Stimulated activated naive B cell treated with anti-CD40 and anti-IgM and Interleukin-4, amounts not matched to agents 10 μg/mL and 1 μg/mL and 100 μg/mL, for 72 hours (primary cell): ENCODE measurements at regions not wholly inside any gene's neighbourhood (a gene's known extent, or its start where the extent isn't known, plus 50 kb on each side); places are given as distances from the start of the nearest gene placed in this dataset.

Experiments
- ATAC-seq, 2 donors: fragments of 150-1000 bp; cut with Tn5 transposase; replicated peaks; 2 replicates each; pipeline ENCODE4 v1.10.0; 2021; ENCODE audit warnings: moderate library complexity in 1 of 2
- DNase-seq: peaks from one replicate; pipeline ENCODE4 v3.0.0; 2021
- H3K27ac Mint-ChIP-seq: one replicate; pipeline ENCODE4 v1.8.0; 2022; ENCODE audit warnings: mild to moderate bottlenecking, mixed read lengths
- H3K27me3 Mint-ChIP-seq, 2 donors: one replicate each; pipeline ENCODE4 v1.8.0; 2022; ENCODE audit warnings: mixed read lengths in 2 of 2
- H3K36me3 Mint-ChIP-seq, 2 donors: one replicate each; pipeline ENCODE4 v1.8.0; 2022; ENCODE audit warnings: mixed read lengths in 2 of 2, mild to moderate bottlenecking in 1 of 2
- H3K4me1 Mint-ChIP-seq, 2 donors: one replicate each; pipeline ENCODE4 v1.8.0; 2022; ENCODE audit warnings: mixed read lengths in 2 of 2, mild to moderate bottlenecking in 1 of 2
- H3K4me3 Mint-ChIP-seq, 2 donors: one replicate each; pipeline ENCODE4 v1.8.0; 2022; ENCODE audit warnings: mild to moderate bottlenecking in 2 of 2, mixed read lengths in 2 of 2, moderate library complexity in 1 of 2
- H3K9me3 Mint-ChIP-seq, 2 donors: one replicate each; pipeline ENCODE4 v1.8.0; 2022; ENCODE audit warnings: mixed read lengths in 2 of 2, mild to moderate bottlenecking in 1 of 2

DNA sequence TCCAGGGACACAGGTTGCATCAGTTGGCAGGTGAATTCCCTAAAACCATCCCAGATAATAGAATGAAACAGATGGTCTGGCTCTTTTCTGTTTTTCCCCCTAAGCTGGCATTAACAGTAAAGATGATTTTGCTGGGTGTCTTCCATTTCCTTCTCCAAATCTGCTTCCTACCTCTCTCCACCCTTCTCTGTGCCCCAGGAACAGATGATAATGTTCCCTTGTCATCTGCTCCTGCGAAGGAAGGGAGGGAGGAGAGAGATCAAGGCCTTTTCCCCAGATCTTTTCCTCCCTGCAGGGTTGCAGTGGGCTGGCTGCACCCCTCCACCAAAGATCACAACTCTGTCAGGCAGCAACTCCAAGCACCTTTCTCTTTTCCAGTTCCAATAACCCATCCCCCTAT lies 156.5 kb upstream of the PRDM1 start:
- Mint-ChIP-seq H3K9me3 (no peaks in the 10 kb centered on the region), H3K36me3 (no peaks in the 10 kb centered on the region), H3K27me3 (peaks cover 0 to 4% of the 10 kb centered on the region in 2 donors), H3K27ac (no peak overlapping the region), H3K4me3 (no peak overlapping the region), H3K4me1 (no peaks in the 10 kb centered on the region)
- ATAC-seq (no peak), DNase-seq (no peak)

DNA sequence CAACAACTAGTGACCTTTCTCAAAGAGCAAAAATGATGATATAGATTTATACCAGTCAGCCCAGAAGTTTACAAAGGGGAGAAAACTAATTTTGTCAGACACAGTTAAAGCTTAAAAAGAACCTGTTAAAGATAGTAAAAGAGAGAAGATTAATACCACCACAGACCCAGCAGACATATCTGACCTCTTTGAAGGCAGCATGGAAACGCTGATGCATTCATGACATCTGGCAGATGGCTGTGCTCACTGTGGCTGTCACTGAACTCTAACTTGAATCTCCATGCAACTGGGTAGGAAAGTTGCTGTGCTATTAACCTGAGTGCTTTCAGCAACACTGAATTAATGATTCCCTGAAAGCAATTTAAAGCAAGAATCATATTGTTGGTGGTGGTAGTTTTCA lies 159.8 kb upstream of the PRDM1 start:
- no peak overlapping the region for H3K27ac Mint-ChIP-seq
- no peaks in the 10 kb centered on the region for H3K36me3 Mint-ChIP-seq
- ATAC-seq = no peak
- H3K9me3 Mint-ChIP-seq = no peaks in the 10 kb centered on the region
- no peaks in the 10 kb centered on the region for H3K4me1 Mint-ChIP-seq
- H3K27me3 Mint-ChIP-seq = peaks cover 4 to 8% of the 10 kb centered on the region in 2 donors
- no peak for DNase-seq
- H3K4me3 Mint-ChIP-seq = no peak overlapping the region

DNA sequence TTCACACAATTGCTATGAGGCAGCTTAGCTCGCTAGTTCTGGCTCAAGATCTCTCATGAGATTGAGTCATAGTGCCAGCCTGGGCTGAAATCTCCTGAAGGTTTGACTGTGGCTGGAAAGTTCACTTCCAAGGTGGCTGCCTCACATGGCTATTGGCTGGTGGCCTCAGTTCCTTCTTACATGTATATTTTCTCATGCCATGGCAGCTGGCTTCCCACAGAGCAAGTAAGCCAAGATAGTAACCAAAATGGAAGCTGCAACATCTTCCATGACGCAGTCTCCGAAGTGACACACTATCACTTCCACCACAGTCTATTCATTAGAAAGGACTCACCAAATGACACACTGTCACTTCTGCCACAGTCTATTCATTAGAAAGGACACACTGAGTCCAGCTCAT lies 160.4 kb upstream of the PRDM1 start:
- Mint-ChIP-seq H3K27me3 (peaks cover 4 to 8% of the 10 kb centered on the region in 2 donors), H3K27ac (no peak overlapping the region), H3K9me3 (no peaks in the 10 kb centered on the region), H3K36me3 (no peaks in the 10 kb centered on the region), H3K4me3 (no peak overlapping the region), H3K4me1 (no peaks in the 10 kb centered on the region)
- DNase-seq (no peak), ATAC-seq (no peak)

DNA sequence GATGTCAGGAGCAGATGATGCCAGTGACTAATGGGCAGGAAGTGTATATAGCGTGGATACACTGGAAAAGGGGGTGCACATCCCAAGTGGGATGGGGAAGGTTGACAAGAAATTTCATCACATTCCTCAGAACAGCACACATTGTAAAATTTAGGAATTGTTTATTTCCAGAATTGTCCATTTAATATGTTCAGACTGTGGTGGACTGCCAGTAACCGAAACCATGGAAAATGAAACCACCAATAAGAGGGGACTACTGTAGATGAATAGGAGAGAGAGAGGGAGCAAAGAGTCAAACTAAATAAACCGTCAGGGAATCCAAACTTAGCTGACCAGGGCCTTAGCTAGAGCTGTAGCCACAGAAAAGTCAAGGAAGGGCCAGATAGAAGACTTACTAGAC lies 164.4 kb upstream of the PRDM1 start:
- Mint-ChIP-seq H3K36me3 (no peaks in the 10 kb centered on the region), H3K9me3 (no peaks in the 10 kb centered on the region), H3K27ac (no peak overlapping the region), H3K4me1 (no peaks in the 10 kb centered on the region), H3K27me3 (peaks cover 4 to 12% of the 10 kb centered on the region in 2 donors), H3K4me3 (no peak overlapping the region)
- ATAC-seq (no peak), DNase-seq (no peak)

DNA sequence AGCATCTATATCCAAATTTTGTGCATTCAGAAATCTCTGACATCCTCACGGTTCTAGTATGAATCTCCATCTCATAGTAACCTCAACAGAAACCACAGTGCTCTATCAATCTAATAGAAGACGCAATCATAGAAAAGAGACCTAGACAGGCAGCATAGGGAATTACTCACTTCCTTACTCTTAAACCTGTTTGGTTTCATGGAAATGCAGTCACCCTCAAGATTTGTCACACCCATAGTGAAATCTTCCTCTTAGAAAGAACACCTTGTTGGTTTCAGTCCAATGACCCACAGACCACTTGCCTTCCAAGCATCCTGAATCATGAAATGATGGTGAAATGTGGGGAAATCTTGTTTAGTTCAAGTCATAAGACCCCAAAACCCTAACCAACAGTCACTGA lies 166.1 kb upstream of the PRDM1 start:
- no peaks in the 10 kb centered on the region for H3K36me3 Mint-ChIP-seq
- no peak for DNase-seq
- H3K9me3 Mint-ChIP-seq = no peaks in the 10 kb centered on the region
- no peaks in the 10 kb centered on the region for H3K4me1 Mint-ChIP-seq
- no peak overlapping the region for H3K4me3 Mint-ChIP-seq
- ATAC-seq = peak in 1 of 2 donors; percentile 31
- peaks cover 0 to 12% of the 10 kb centered on the region in 2 donors for H3K27me3 Mint-ChIP-seq
- no peak overlapping the region for H3K27ac Mint-ChIP-seq

DNA sequence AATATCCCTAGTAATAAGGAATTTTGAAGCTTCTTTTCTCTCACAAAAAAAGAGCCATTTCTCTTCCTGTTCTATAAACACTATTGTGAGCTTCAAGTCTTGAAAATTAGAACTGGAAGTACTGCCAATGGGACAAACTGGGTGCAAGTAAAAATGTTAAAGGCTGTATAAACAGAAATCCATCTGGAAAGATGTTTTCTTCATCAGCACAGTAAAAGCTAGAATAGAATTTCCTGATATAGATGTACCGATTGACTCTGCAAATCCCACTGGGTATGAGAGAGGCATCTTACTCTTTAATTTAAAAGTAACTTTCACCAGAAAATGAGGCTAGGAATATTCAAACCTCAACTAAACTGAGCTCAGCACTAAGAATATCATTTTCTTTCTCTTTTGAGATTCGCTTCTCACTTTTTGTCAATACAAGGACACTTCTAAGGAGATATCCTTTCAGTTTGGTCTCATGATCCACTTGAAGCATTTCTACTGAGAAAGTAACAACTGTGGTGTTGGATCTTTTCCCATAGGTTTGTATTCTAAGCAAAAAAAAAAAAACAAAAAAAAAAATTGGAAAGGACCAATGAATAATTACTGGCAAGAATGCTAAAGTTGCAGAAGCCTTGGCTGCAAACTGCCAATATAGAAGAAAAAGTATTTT lies 169.0 kb upstream of the PRDM1 start:
- Mint-ChIP-seq H3K4me1 (no peaks in the 10 kb centered on the region), H3K27ac (no peak overlapping the region), H3K27me3 (peaks cover 0 to 4% of the 10 kb centered on the region in 2 donors), H3K36me3 (no peaks in the 10 kb centered on the region), H3K9me3 (no peaks in the 10 kb centered on the region), H3K4me3 (no peak overlapping the region)
- DNase-seq (no peak), ATAC-seq (no peak)

DNA sequence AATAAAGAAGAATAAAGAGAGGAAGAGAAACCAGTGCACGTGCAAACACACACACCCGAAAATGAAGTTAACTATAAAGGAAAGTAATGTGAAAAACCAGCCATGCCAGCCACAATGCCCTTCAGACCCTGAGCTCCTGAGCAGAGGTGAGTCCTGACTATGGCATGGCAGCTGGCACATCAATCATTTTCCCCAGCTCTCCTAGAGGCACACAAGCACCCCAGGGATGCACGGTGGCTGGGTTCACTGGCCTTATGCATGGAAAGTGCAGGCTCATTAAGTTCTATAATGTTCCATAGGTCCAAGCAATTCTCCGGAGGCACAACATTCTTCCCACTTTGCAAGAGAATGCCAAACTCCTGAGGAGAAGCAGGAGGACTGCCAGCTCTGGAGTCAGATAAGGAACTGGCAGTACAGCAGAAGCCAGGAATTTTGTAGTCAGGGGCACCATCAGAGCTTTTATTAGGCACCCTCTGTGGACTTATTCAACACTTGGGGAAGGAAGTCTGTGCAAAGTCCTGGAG lies 175.0 kb upstream of the PRDM1 start:
- H3K4me3 Mint-ChIP-seq = no peak overlapping the region
- DNase-seq = no peak

DNA sequence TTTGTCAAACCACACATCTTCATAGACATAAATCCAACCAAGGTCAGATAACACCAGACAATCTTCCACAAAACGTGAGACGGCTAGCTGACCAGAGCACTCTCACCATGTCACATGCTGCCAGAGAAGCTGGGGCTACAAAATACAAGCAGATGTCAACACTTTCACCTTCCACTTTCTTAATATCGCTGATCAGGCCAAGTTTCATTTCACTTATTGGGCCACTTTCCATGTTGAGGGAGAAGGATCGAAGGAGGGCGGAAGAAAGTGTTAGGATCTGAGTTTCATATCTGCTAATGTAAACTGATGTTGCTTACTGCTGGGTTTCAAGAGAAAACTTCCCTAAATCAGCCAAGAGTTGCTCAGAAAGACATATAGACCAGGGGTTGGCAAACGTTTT lies 177.0 kb upstream of the PRDM1 start:
- no peak overlapping the region for H3K4me3 Mint-ChIP-seq
- DNase-seq (no peak), ATAC-seq (no peak)
- H3K9me3 Mint-ChIP-seq = no peaks in the 10 kb centered on the region
- H3K27ac Mint-ChIP-seq = no peak overlapping the region
- H3K36me3 Mint-ChIP-seq = no peaks in the 10 kb centered on the region
- H3K4me1 Mint-ChIP-seq = peaks cover 5 to 7% of the 10 kb centered on the region in 2 donors
- H3K27me3 Mint-ChIP-seq = no peaks in the 10 kb centered on the region

More for the DNA sequence above, 175.0 kb upstream of the PRDM1 start:
- ATAC-seq = peak; percentile 23 to 25
- no peaks in the 10 kb centered on the region for H3K9me3 Mint-ChIP-seq
- H3K27me3 Mint-ChIP-seq = no peaks in the 10 kb centered on the region
- H3K36me3 Mint-ChIP-seq = no peaks in the 10 kb centered on the region
- no peak overlapping the region for H3K27ac Mint-ChIP-seq
- peaks cover 5 to 7% of the 10 kb centered on the region in 2 donors for H3K4me1 Mint-ChIP-seq

DNA sequence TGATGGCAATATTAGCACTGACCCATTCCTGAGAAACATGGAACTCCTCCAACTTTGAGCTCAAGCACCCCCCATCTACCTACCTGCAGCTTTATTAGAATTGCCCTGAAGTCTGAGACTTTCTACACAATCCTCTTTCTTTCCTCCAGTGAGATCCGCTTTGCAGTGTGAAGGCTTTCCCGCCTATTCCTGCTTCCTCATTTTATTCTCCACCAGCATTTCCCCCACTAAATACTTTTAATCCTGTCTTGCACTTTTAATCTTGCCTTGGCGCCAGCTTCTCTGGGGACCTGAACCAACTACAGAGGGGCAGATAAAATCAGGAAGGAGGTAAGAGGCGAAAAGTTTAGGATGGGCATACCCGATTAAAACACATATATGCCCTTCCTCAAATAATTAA lies 178.1 kb upstream of the PRDM1 start:
- H3K27ac Mint-ChIP-seq = no peak overlapping the region
- no peaks in the 10 kb centered on the region for H3K27me3 Mint-ChIP-seq
- H3K4me3 Mint-ChIP-seq = no peak overlapping the region
- no peak for DNase-seq
- H3K36me3 Mint-ChIP-seq = no peaks in the 10 kb centered on the region
- no peak for ATAC-seq
- peaks cover 5 to 7% of the 10 kb centered on the region in 2 donors for H3K4me1 Mint-ChIP-seq
- H3K9me3 Mint-ChIP-seq = no peaks in the 10 kb centered on the region

DNA sequence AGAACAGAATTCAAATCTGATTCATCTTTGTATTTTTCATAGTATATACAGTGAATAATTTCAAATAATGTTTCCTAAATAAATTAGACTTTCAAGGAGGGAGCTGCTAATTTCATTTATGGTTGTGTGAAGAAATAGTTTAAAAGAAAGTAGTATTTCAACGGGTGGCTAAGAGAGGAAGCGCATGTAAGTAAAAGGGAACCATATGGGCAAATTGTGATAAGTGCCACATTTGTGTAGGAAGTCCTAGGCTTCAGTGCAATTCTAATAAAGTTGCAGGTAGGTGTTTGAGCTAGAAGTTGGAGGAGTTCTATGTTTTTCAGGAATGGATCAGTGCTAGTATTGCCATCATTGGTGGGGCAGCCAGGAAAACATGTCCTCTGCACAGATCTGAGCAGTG lies 178.8 kb upstream of the PRDM1 start:
- DNase-seq = no peak
- Mint-ChIP-seq H3K4me3 (no peak overlapping the region), H3K4me1 (peaks cover 7 to 8% of the 10 kb centered on the region in 2 donors), H3K27ac (no peak overlapping the region), H3K9me3 (no peaks in the 10 kb centered on the region), H3K27me3 (no peaks in the 10 kb centered on the region), H3K36me3 (no peaks in the 10 kb centered on the region)
- ATAC-seq = no peak

DNA sequence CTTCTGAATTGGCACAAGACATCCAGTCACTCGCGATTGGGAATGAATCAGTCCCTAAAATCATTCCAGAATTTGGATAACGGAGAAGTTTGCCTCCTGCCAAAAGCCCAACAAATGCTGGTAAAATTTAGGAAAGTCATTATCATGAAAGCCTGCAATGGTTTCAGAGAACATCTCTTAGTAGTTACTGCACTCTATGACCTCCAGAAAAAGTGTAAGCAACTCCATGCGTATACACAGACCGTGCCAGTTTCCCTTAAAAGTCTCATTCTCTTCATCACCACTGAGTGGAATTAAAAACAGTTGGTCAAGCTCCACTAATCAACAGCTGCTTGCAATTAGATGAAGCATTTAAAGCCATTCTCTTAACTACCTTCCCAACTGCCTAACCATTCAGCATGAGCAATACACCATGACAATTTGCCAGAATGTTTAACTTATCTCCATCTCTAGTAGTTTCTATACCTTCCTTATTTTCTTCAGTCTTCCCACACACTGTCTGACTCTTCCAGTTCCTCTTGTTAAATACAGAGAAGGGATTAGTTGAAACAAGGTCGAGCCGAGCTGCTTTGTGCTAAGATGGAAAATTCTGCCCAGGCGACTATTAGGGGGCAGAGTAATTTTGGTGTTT lies 183.6 kb upstream of the PRDM1 start:
- H3K9me3 Mint-ChIP-seq = no peaks in the 10 kb centered on the region
- ATAC-seq = no peak
- no peaks in the 10 kb centered on the region for H3K36me3 Mint-ChIP-seq
- H3K4me1 Mint-ChIP-seq = peaks cover 10 to 11% of the 10 kb centered on the region in 2 donors
- no peak for DNase-seq
- H3K27me3 Mint-ChIP-seq = peaks cover 0 to 6% of the 10 kb centered on the region in 2 donors
- no peak overlapping the region for H3K4me3 Mint-ChIP-seq
- H3K27ac Mint-ChIP-seq = no peak overlapping the region

DNA sequence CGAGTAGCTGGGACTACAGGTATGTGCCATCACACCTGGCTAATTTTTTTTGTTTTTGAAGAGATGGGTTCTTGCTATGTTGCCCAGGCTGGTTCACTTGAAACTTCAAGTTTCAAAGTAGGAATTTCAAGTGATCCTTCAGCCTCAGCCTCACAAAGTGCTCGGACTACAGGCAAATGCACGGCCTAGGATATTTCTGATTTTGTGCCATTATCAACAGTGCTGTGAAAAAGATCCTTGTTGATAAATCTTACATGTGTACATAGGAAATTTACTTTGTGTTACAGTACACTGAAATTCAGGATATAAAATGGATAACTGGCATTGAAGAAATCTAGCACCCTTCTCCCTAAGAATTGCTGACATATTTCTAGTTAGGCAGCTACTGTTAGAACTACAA lies 184.6 kb upstream of the PRDM1 start:
- Mint-ChIP-seq H3K36me3 (no peaks in the 10 kb centered on the region), H3K27ac (no peak overlapping the region)

DNA sequence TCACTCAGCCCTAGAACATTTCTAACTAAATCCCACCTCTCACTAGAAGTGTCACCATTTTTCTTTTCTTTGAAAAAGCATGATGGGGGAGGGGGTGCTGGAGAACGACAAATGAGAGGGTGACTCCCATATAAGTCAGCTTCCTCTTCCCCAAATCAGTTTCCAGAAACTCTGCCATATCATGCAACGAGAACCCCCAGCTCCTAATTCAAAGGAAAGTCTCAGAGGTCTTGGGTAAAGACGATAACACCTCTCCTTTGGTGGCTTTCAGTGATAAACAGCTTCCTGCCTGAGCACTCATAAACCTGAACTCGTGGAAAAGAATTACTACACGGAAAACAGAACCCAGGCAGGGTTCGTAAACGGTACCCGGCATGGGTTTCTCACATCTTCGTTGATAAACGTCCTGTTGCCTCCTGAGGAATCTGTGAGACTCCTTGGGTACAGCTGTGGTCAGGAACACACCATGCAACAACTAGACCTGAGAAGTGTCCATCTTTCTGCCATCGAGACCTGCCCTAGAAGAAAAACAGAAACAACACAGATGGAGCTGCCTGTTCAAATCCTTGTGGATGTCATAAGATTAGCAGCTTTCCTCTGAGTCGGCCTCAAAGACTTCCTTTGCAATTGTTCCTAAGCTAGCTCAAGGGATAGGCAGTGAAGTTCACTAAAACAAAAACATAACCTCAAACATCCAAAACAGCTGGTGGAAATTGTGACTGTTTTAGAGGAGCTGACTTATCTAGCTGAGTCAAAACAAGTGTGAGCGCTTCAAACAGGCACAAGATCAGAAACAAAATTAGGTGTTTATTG lies 185.8 kb upstream of the PRDM1 start:
- ATAC-seq (peak; percentile 69 to 73), DNase-seq (no peak)
- Mint-ChIP-seq H3K9me3 (no peaks in the 10 kb centered on the region), H3K4me1 (peaks cover 10 to 11% of the 10 kb centered on the region in 2 donors), H3K4me3 (peak overlapping the region; percentile 36 to 43), H3K27ac (no peak overlapping the region), H3K27me3 (peaks cover 0 to 6% of the 10 kb centered on the region in 2 donors), H3K36me3 (no peaks in the 10 kb centered on the region)

More for the DNA sequence above, 184.6 kb upstream of the PRDM1 start:
- Mint-ChIP-seq H3K27me3 (peaks cover 0 to 6% of the 10 kb centered on the region in 2 donors), H3K4me1 (peaks cover 10 to 11% of the 10 kb centered on the region in 2 donors), H3K4me3 (no peak overlapping the region), H3K9me3 (no peaks in the 10 kb centered on the region)
- ATAC-seq = no peak
- no peak for DNase-seq

DNA sequence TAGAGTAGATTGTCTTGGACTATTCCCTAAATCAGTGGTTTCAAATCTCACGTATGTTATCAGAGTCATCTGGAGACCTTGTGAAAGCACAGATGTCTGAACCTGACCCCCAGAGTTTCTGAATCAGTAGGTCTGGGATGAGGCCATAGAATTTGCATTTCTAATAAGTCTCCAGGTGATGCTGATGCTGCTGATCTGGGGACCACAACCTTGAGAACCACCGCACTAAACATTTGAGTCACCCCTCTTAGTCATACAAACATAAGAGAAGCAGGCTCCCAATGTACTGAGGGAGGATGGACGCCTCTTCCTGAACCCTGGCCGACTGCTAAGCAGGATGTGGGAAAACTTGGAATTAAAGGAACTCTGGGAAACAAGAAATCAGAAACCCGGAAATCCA lies 187.8 kb upstream of the PRDM1 start:
- Mint-ChIP-seq H3K36me3 (peaks cover 0 to 2% of the 10 kb centered on the region in 2 donors), H3K27me3 (peaks cover 5 to 6% of the 10 kb centered on the region in 2 donors), H3K27ac (no peak overlapping the region), H3K9me3 (no peaks in the 10 kb centered on the region), H3K4me3 (no peak overlapping the region), H3K4me1 (peaks cover 15 to 18% of the 10 kb centered on the region in 2 donors)
- ATAC-seq (peak; percentile 62 to 66), DNase-seq (no peak)
